NCI-H1436 treated with DMSO at 0.1 percent for 48 hours (cell line): ENCODE measurements at regions not wholly inside any gene's neighbourhood (a gene's known extent, or its start where the extent isn't known, plus 50 kb on each side); places are given as distances from the start of the nearest gene placed in this dataset.

Experiments
- DNase-seq: peaks from one replicate; lab custom pipeline; 2025; lab: John Stamatoyannopoulos, UW

- no peak for DNase-seq
Measured at GRCh38 chr18:56380685-56381084, 257.7 kb downstream of the TXNL1 start.

GRCh38 chr18:56379256-56379655, 259.1 kb downstream of the TXNL1 start:
- DNase-seq = no peak

GRCh38 chr18:56377231-56377630, 261.2 kb downstream of the TXNL1 start:
- DNase-seq = no peak

- no peak for DNase-seq
Measured at GRCh38 chr18:56374007-56374655, 264.3 kb downstream of the TXNL1 start.

- no peak for DNase-seq
Measured at GRCh38 chr18:56373601-56374000, 264.8 kb downstream of the TXNL1 start.

GRCh38 chr18:56368066-56368465, 270.3 kb downstream of the TXNL1 start:
- DNase-seq = no peak

GRCh38 chr18:56358608-56359280, 279.6 kb downstream of the TXNL1 start:
- DNase-seq = no peak

- DNase-seq = no peak
Measured at GRCh38 chr18:56353663-56354260, 284.6 kb downstream of the TXNL1 start.

GRCh38 chr18:56351911-56352500, 286.4 kb downstream of the TXNL1 start:
- DNase-seq = no peak

- DNase-seq = no peak
Measured at GRCh38 chr18:56337507-56337906, 300.9 kb downstream of the TXNL1 start.

GRCh38 chr18:56333839-56334238, 304.6 kb downstream of the TXNL1 start:
- DNase-seq = no peak

- DNase-seq = no peak
Measured at GRCh38 chr18:56333146-56333545, 305.2 kb downstream of the TXNL1 start.

GRCh38 chr18:56332371-56332770, 306.0 kb downstream of the TXNL1 start:
- no peak for DNase-seq

- no peak for DNase-seq
Measured at GRCh38 chr18:56330366-56331110, 307.9 kb downstream of the TXNL1 start.

GRCh38 chr18:56329536-56329935, 308.9 kb downstream of the TXNL1 start:
- DNase-seq = no peak

- no peak for DNase-seq
Measured at GRCh38 chr18:56327191-56327885, 311.1 kb downstream of the TXNL1 start.

GRCh38 chr18:56326336-56327072, 311.9 kb downstream of the TXNL1 start:
- DNase-seq = no peak

- DNase-seq = no peak
Measured at GRCh38 chr18:56323673-56324072, 314.7 kb downstream of the TXNL1 start.

- DNase-seq = no peak
Measured at GRCh38 chr18:56322406-56322805, 316.0 kb downstream of the TXNL1 start.

- DNase-seq = no peak
Measured at GRCh38 chr18:56321470-56321869, 316.9 kb downstream of the TXNL1 start.

- no peak for DNase-seq
Measured at GRCh38 chr18:56319953-56320352, 318.4 kb downstream of the TXNL1 start.
